KMS-11 (cell line): ENCODE measurements at regions not wholly inside any gene's neighbourhood (a gene's known extent, or its start where the extent isn't known, plus 50 kb on each side); places are given as distances from the start of the nearest gene placed in this dataset.

Experiments
- H2AFZ ChIP-seq: fragments of 200-600 bp; sonication (generic); 2 replicates; pipeline ENCODE4 v1.6.1; 2016; ENCODE audit warnings: antibody characterized with exemption, mixed run types, low read depth
- H3K27ac ChIP-seq: fragments of 200-600 bp; sonication (generic); 2 replicates; pipeline ENCODE4 v1.6.1; 2016; ENCODE audit warnings: mild to moderate bottlenecking, mixed run types
- H3K27me3 ChIP-seq: fragments of 200-600 bp; sonication (generic); 2 replicates; pipeline ENCODE4 v1.6.1; 2017; ENCODE audit warnings: mild to moderate bottlenecking, low read depth, mixed run types, moderate library complexity; ENCODE audit not compliant: insufficient read depth
- H3K36me3 ChIP-seq: fragments of 200-600 bp; sonication (generic); 2 replicates; pipeline ENCODE4 v1.6.1; 2017; ENCODE audit warnings: mild to moderate bottlenecking, mixed run types; ENCODE audit not compliant: insufficient read depth
- H3K4me1 ChIP-seq: fragments of 200-600 bp; sonication (generic); 2 replicates; pipeline ENCODE4 v1.6.1; 2016; ENCODE audit warnings: mild to moderate bottlenecking, low read depth, mixed run types; ENCODE audit not compliant: poor library complexity, severe bottlenecking
- H3K4me2 ChIP-seq: fragments of 200-600 bp; sonication (generic); 2 replicates; pipeline ENCODE4 v1.7.0; 2016; ENCODE audit warnings: mild to moderate bottlenecking, mixed run types
- H3K4me3 ChIP-seq: fragments of 200-600 bp; sonication (generic); IDR thresholded peaks from 2 replicates; pipeline ENCODE4 v1.6.1; 2017; ENCODE audit warnings: low read depth, low read length, mixed read lengths; ENCODE audit not compliant: insufficient read depth
- H3K79me2 ChIP-seq: fragments of 200-600 bp; sonication (generic); 2 replicates; pipeline ENCODE4 v1.6.1; 2016; ENCODE audit warnings: low read depth, mixed run types; ENCODE audit not compliant: insufficient read depth
- H3K9ac ChIP-seq: fragments of 200-600 bp; sonication (generic); 2 replicates; pipeline ENCODE4 v1.6.1; 2016; ENCODE audit warnings: mild to moderate bottlenecking, mixed run types
- H4K20me1 ChIP-seq: fragments of 200-600 bp; sonication (generic); 2 replicates; pipeline ENCODE4 v1.6.1; 2016; ENCODE audit warnings: mild to moderate bottlenecking, mixed run types; ENCODE audit not compliant: insufficient read depth
- CTCF ChIP-seq: fragments of 200-600 bp; sonication (generic); conservative IDR thresholded peaks from 2 replicates; pipeline ENCODE4 v1.6.1; 2017; ENCODE audit warnings: low read depth, mild to moderate bottlenecking, antibody characterized with exemption, low read length, moderate library complexity, mixed read lengths

- no peak overlapping the region for H2AFZ ChIP-seq
- no peaks in the 10 kb centered on the region for H4K20me1 ChIP-seq
- H3K27me3 ChIP-seq: no peaks in the 10 kb centered on the region
- no peak overlapping the region for H3K9ac ChIP-seq
- TF ChIP-seq CTCF: no peak
- no peak overlapping the region for H3K27ac ChIP-seq
- no peak overlapping the region for H3K4me2 ChIP-seq
- H3K4me1 ChIP-seq: peaks cover 42% of the 10 kb centered on the region
- no peaks in the 10 kb centered on the region for H3K79me2 ChIP-seq
- H3K36me3 ChIP-seq: no peaks in the 10 kb centered on the region
- no peak overlapping the region for H3K4me3 ChIP-seq
These were observed 105.3 kb downstream of the KDR start for GRCh38 chr4:55020131-55020530.

DNA sequence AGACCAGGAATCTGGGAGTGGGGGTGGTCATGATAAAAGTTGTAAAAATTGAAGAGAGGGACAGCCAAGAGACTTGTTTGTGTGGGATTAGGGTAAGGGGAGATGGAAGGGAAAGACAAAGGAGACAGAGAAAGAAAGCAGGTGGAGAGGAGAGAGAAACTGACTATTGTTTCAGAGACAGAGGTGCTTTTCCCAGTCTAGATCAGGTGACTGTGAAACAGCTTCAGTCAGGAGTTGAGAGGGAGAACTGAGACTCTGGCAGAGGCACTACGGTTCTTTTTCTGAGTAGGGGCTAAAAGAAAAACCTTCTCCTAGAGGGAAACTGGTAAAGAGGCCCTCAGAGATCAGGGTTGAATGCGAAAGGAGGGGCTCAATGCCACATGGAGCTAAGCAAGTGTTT is 106.4 kb downstream of the KDR start:
- no peak for TF ChIP-seq CTCF
- Histone ChIP-seq H3K79me2 (no peaks in the 10 kb centered on the region), H3K27ac (peak overlapping the region; percentile 52; the same call in 1 of the 2 replicates)

DNA sequence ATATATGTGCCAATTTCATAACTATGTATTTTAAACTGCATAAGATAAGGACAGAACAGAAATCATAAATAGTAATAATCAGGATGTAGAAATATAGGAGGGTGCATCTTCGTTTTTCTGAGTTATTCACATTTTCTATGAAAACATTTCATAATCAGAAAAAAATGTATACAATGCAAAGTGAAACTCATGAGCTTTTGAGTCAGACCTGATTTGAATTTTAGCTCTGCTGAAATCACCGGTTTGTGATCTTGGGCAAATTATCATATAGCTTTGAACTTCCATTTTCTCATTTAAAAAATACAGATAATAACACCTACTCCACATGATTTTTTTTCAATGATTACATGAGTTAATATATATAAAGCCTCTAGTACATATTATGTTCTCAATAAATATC is 106.9 kb downstream of the KDR start:
- TF ChIP-seq CTCF: no peak
- peak overlapping the region; percentile 58 for H2AFZ ChIP-seq
- no peaks in the 10 kb centered on the region for H3K36me3 ChIP-seq

More for the DNA sequence above, 106.4 kb downstream of the KDR start:
- Histone ChIP-seq H3K27me3 (no peaks in the 10 kb centered on the region), H3K4me3 (no peak overlapping the region), H2AFZ (peak overlapping the region; percentile 58), H3K4me2 (peak overlapping the region; percentile 97), H3K36me3 (no peaks in the 10 kb centered on the region), H4K20me1 (no peaks in the 10 kb centered on the region), H3K9ac (peak overlapping the region; percentile 7; the same call in 1 of the 2 replicates), H3K4me1 (peaks cover 51% of the 10 kb centered on the region)

DNA sequence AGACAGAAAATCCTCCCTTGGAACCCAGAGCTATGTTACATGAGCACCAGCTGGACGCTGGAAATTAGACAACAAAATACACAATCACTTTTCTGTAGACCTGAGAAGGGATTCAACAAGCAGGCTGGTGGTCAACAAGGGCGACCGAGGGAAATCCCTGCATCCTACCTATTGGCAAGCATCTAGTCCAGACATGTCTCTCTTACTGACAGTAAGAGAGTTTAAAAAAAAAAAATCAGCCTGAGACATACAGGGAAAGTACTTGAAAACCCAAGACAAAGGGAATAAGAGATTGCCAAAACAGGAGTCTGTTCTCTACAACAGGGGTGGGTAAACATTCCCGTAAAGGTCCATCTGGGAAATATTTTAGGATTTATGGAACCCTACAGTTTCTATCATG is 108.0 kb downstream of the KDR start:
- Histone ChIP-seq H3K4me2 (no peak overlapping the region), H2AFZ (no peak overlapping the region), H3K36me3 (no peaks in the 10 kb centered on the region), H3K4me3 (no peak overlapping the region), H3K27me3 (no peaks in the 10 kb centered on the region), H3K27ac (no peak overlapping the region), H3K79me2 (no peaks in the 10 kb centered on the region), H4K20me1 (no peaks in the 10 kb centered on the region), H3K4me1 (peaks cover 56% of the 10 kb centered on the region), H3K9ac (no peak overlapping the region)
- no peak for TF ChIP-seq CTCF

More for the DNA sequence above, 106.9 kb downstream of the KDR start:
- Histone ChIP-seq H4K20me1 (no peaks in the 10 kb centered on the region), H3K4me1 (peaks cover 54% of the 10 kb centered on the region), H3K4me3 (no peak overlapping the region), H3K4me2 (peak overlapping the region; percentile 97), H3K27ac (peak overlapping the region; percentile 52; the same call in 1 of the 2 replicates), H3K9ac (0 out of 2 replicates have a peak overlapping the region, but pooled peaks have one; percentile 7), H3K79me2 (no peaks in the 10 kb centered on the region), H3K27me3 (no peaks in the 10 kb centered on the region)
